ENCODE measurements at regions not wholly inside any gene's neighbourhood (a gene's known extent, or its start where the extent isn't known, plus 50 kb on each side); places are given as distances from the start of the nearest gene placed in this dataset.

GRCh38 chr1:67896826-67897225 lies 63.6 kb upstream of the GNG12 start:
- H3K27me3 Mint-ChIP-seq (ENCODE audit: insufficient read depth), result no peaks in the 10 kb centered on the region; the same call in 1 of the 2 replicates
- no peak overlapping the region for H3K4me3 Mint-ChIP-seq
- no peak overlapping the region for H3K27ac Mint-ChIP-seq
- peaks cover 5% of the 10 kb centered on the region for H3K36me3 Mint-ChIP-seq (ENCODE audit: low read depth)
- TF ChIP-seq CTCF (IDR thresholded peaks at IDR 0.05), result no peak
- H3K4me1 Mint-ChIP-seq (ENCODE audit: low read depth), result peaks cover 64% of the 10 kb centered on the region
- H3K9me3 Mint-ChIP-seq, result no peaks in the 10 kb centered on the region; the same call in 1 of the 2 replicates
- DNase-seq, result no peak

GRCh38 chr1:67894981-67895735 lies 61.9 kb upstream of the GNG12 start:
- H3K27me3 Mint-ChIP-seq (ENCODE audit: insufficient read depth), result no peaks in the 10 kb centered on the region; the same call in 1 of the 2 replicates
- no peak for DNase-seq
- no peak for TF ChIP-seq CTCF (IDR thresholded peaks at IDR 0.05)
- H3K9me3 Mint-ChIP-seq, result no peaks in the 10 kb centered on the region; the same call in 1 of the 2 replicates
- H3K36me3 Mint-ChIP-seq (ENCODE audit: low read depth), result peaks cover 12% of the 10 kb centered on the region
- H3K27ac Mint-ChIP-seq, result no peak overlapping the region
- peaks cover 80% of the 10 kb centered on the region for H3K4me1 Mint-ChIP-seq (ENCODE audit: low read depth)
- H3K4me3 Mint-ChIP-seq, result no peak overlapping the region

DNA sequence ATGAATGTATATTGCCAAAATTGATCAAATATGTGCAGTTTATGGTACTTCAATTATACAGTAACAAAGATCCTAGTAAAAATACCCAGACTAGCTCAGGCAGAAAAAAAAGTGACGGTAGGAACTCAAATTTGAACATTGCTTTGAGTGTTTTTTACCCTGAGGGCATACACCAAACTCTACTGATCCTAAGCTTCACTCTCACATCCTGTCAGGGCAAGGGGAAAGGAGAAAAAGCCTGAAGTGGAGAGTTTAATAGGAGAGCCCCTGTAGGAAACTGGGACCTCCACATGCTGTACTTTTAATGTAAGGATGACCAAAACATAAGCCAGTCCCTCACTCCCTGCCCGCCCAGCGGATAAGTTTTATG lies 59.8 kb upstream of the GNG12 start:
- H3K27me3 Mint-ChIP-seq (ENCODE audit: insufficient read depth), result no peaks in the 10 kb centered on the region; the same call in 1 of the 2 replicates
- no peak for DNase-seq
- H3K27ac Mint-ChIP-seq, result peak overlapping the region; percentile 33; the same call in 1 of the 2 replicates
- peaks cover 89% of the 10 kb centered on the region for H3K4me1 Mint-ChIP-seq (ENCODE audit: low read depth)
- TF ChIP-seq CTCF (IDR thresholded peaks at IDR 0.05), result no peak
- H3K36me3 Mint-ChIP-seq (ENCODE audit: low read depth), result peaks cover 8% of the 10 kb centered on the region
- no peak overlapping the region for H3K4me3 Mint-ChIP-seq
- no peaks in the 10 kb centered on the region for H3K9me3 Mint-ChIP-seq

GRCh38 chr1:67892476-67893125 lies 59.3 kb upstream of the GNG12 start:
- Mint-ChIP-seq H3K4me1 (ENCODE audit: low read depth) (peaks cover 88% of the 10 kb centered on the region), H3K9me3 (no peaks in the 10 kb centered on the region), H3K27me3 (ENCODE audit: insufficient read depth) (no peaks in the 10 kb centered on the region; the same call in 1 of the 2 replicates), H3K27ac (peak overlapping the region; percentile 33), H3K36me3 (ENCODE audit: low read depth) (peaks cover 8% of the 10 kb centered on the region), H3K4me3 (no peak overlapping the region)
- TF ChIP-seq CTCF (IDR thresholded peaks at IDR 0.05), result no peak
- DNase-seq, result no peak

DNA sequence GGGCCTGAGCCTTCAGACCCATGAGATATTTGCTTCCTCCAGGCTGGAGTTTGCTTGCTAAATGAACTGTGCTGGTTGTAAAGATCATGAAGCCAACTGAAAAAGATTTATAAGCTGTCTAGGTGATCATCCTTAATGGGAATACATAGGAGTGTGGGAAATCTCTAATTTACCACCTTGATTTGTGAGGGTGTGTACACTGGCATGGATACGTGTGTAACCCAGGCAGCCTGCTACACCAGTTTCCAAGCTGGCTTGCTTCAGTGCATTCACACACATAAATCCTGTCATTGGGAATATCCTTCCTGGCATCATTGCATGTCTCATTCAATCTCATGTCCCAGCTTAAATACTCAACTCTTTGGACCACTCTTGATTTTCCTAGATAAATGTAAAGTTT lies 57.6 kb upstream of the GNG12 start:
- no peaks in the 10 kb centered on the region; the same call in 1 of the 2 replicates for H3K27me3 Mint-ChIP-seq (ENCODE audit: insufficient read depth)
- H3K27ac Mint-ChIP-seq, result peak overlapping the region; percentile 79
- no peak overlapping the region for H3K4me3 Mint-ChIP-seq
- H3K4me1 Mint-ChIP-seq (ENCODE audit: low read depth), result peaks cover 88% of the 10 kb centered on the region
- H3K36me3 Mint-ChIP-seq (ENCODE audit: low read depth), result peaks cover 8% of the 10 kb centered on the region
- TF ChIP-seq CTCF (IDR thresholded peaks at IDR 0.05), result no peak
- no peak for DNase-seq
- no peaks in the 10 kb centered on the region for H3K9me3 Mint-ChIP-seq
